ENCODE measurements at regions not wholly inside any gene's neighbourhood (a gene's known extent, or its start where the extent isn't known, plus 50 kb on each side); places are given as distances from the start of the nearest gene placed in this dataset.

DNA sequence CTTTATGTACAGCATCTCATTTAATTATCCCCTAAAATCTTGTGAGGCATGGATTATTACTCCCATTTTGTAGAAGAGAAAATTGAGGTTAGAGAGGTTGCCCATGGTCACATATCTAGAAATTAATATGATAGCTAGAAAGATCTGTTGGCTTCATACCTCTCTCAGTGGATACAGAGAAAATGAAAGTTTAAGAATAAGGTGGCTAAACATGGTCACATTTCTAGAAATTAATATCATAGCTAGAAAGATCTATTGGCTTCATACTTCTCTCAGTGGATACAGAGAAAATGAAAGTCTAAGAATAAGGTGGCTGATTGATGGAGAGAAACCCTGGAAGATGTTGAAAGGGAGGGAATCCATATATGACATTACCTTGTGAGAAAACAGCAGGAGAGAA, 260.7 kb upstream of the MAN1A1 start:
- Histone ChIP-seq H2BK5ac (ENCODE audit: low read depth, low read length) (no peak overlapping the region), H4K5ac (ENCODE audit: insufficient read length, low read depth, low read length) (no peak overlapping the region), H2AFZ (ENCODE audit: low read length) (no peak overlapping the region), H3K18ac (ENCODE audit: extremely low read depth, low read length) (no peak overlapping the region), H2BK120ac (replicated peaks; ENCODE audit: low read depth, low read length) (no peak overlapping the region), H4K91ac (replicated peaks; ENCODE audit: insufficient read length, low read length) (no peak overlapping the region), H3K4me1 (replicated peaks in 1 of 4; ENCODE audit: control insufficient read depth in 3 of 4, insufficient read depth in 4 of 4, low read length in 3 of 4) (peaks cover 0 to 6% (median 2%) of the 10 kb centered on the region in 4 experiments; a peak in 2 of 7 replicates), H4K20me1 (replicated peaks in 1 of 2; ENCODE audit: control insufficient read depth in 1 of 2, insufficient read depth in 2 of 2, low read length in 2 of 2) (no peaks in the 10 kb centered on the region), H2BK12ac (ENCODE audit: low read depth, low read length) (no peak overlapping the region), H3K9ac (replicated peaks in 1 of 4; ENCODE audit: extremely low read depth in 1 of 4, low read depth in 3 of 4, low read length in 3 of 4) (no peak overlapping the region), H3K4ac (replicated peaks; ENCODE audit: insufficient read length, low read depth, low read length) (no peak overlapping the region), H2BK15ac (ENCODE audit: low read length) (no peak overlapping the region), H3K4me3 (ENCODE audit: extremely low read depth in 1 of 4, insufficient read depth in 2 of 4, low read depth in 3 of 4, low read length in 4 of 4) (no peak overlapping the region), H2AK5ac (ENCODE audit: low read depth, low read length) (no peak overlapping the region), H3K14ac (ENCODE audit: insufficient read length) (no peak overlapping the region), H3K23ac (ENCODE audit: insufficient read length) (no peak overlapping the region), H3K23me2 (ENCODE audit: low read depth, low read length) (no peaks in the 10 kb centered on the region), H3K36me3 (ENCODE audit: control insufficient read depth in 2 of 4, insufficient read depth in 4 of 4, low read length in 3 of 4) (no peaks in the 10 kb centered on the region; a peak in 1 of 8 replicates), H2BK20ac (ENCODE audit: low read length) (no peak overlapping the region), H4K8ac (ENCODE audit: extremely low read depth, insufficient read depth, low read length) (no peak overlapping the region), H3K79me1 (ENCODE audit: low read depth, low read length) (no peaks in the 10 kb centered on the region), H3K9me3 (ENCODE audit: insufficient read depth in 2 of 2, low read depth in 1 of 2, low read length in 1 of 2) (no peaks in the 10 kb centered on the region), H3K4me2 (ENCODE audit: insufficient read depth in 1 of 2, low read depth in 2 of 2, low read length in 2 of 2) (no peak overlapping the region), H3K27ac (ENCODE audit: low read depth, low read length) (no peak overlapping the region), H3K27me3 (replicated peaks in 1 of 4; ENCODE audit: control insufficient read depth in 3 of 4, extremely low read depth in 1 of 4, insufficient read depth in 3 of 4, low read length in 3 of 4) (no peaks in the 10 kb centered on the region), H3K79me2 (ENCODE audit: control insufficient read depth in 1 of 2, insufficient read depth in 2 of 2, low read length in 2 of 2) (no peaks in the 10 kb centered on the region), H3K56ac (replicated peaks; ENCODE audit: insufficient read length, low read depth, low read length) (no peak overlapping the region)
- no peak for FAIRE-seq
- POLR2A ChIA-PET (ENCODE audit: partially characterized antibody) = no interaction called here
- CTCF ChIA-PET (ENCODE audit: partially characterized antibody) = interaction anchor here (0.9 kb wide), 2 partner anchors 10 to 13 kb away, joined by 3 to 4 read pairs; no protein-coding TSS in a partner anchor
- DNase-seq (ENCODE audit: low read depth in 1 of 2, low spot score in 2 of 2) = no peak
- TF ChIP-seq PHF8 (conservative IDR thresholded peaks at IDR 0.05; ENCODE audit: low read depth, low read length) = no peak
- no peak for TF ChIP-seq POLR2AphosphoS5 (IDR thresholded peaks at IDR 0.05; ENCODE audit: low read depth, low read length)
- TF ChIP-seq ZNF274 (IDR thresholded peaks at IDR 0.05; ENCODE audit: borderline replicate concordance, extremely low read depth, low read length) = no peak
- TF ChIP-seq SAP30 (IDR thresholded peaks at IDR 0.05; ENCODE audit: insufficient read depth, insufficient replicate concordance, low read length) = no peak
- TF ChIP-seq, protein P1, sequence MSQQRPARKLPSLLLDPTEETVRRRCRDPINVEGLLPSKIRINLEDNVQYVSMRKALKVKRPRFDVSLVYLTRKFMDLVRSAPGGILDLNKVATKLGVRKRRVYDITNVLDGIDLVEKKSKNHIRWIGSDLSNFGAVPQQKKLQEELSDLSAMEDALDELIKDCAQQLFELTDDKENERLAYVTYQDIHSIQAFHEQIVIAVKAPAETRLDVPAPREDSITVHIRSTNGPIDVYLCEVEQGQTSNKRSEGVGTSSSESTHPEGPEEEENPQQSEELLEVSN (IDR thresholded peaks at IDR 0.05) = no peak
- TF ChIP-seq CREB1 (IDR thresholded peaks at IDR 0.05) = no peak
- TF ChIP-seq BCL11A (IDR thresholded peaks at IDR 0.05; ENCODE audit: low read depth in 2 of 2, low read length in 2 of 2) = no peak
- no peak for TF ChIP-seq CHD1 (IDR thresholded peaks at IDR 0.05; ENCODE audit: low read depth, low read length)
- no peak for TF ChIP-seq EP300 (IDR thresholded peaks at IDR 0.05; ENCODE audit: borderline replicate concordance in 1 of 2, low read depth in 2 of 2, low read length in 2 of 2)
- no peak for TF ChIP-seq SUZ12 (IDR thresholded peaks at IDR 0.05; ENCODE audit: low read length)
- no peak for TF ChIP-seq ASH2L (IDR thresholded peaks at IDR 0.05; ENCODE audit: low read length)
- no peak for TF ChIP-seq USF2 (IDR thresholded peaks at IDR 0.05; ENCODE audit: low read length)
- TF ChIP-seq SP4 (IDR thresholded peaks at IDR 0.05; ENCODE audit: low read length) = no peak
- TF ChIP-seq TBP (IDR thresholded peaks at IDR 0.05; ENCODE audit: low read depth, low read length) = no peak
